ENCODE measurements at regions not wholly inside any gene's neighbourhood (a gene's known extent, or its start where the extent isn't known, plus 50 kb on each side); places are given as distances from the start of the nearest gene placed in this dataset.

- TF ChIP-seq CTCF (IDR thresholded peaks at IDR 0.05) (no peak), POLR2A (IDR thresholded peaks at IDR 0.05) (no peak), POLR2AphosphoS5 (IDR thresholded peaks at IDR 0.05) (no peak)
Measured at GRCh38 chr13:88097541-88097940, 426.4 kb downstream of the SLITRK5 start.

Data from prostate gland (tissue), 2 donors.